K562 (cell line): ENCODE measurements at regions not wholly inside any gene's neighbourhood (a gene's known extent, or its start where the extent isn't known, plus 50 kb on each side); places are given as distances from the start of the nearest gene placed in this dataset.
A peak's percentile ranks its signal among the peaks of the same experiment; 100 is the strongest.

Experiments
- CHD4 ChIP-seq: fragments of 200-600 bp; sonication (generic); IDR thresholded peaks from 3 replicates; pipeline ENCODE4 v1.6.1; 2012; ENCODE audit warnings: low read depth, mild to moderate bottlenecking, mixed read lengths, low read length, inconsistent platforms; ENCODE audit not compliant: insufficient read depth, insufficient replicate concordance, poor library complexity, severe bottlenecking
- KAT2B ChIP-seq: IDR thresholded peaks from one replicate; pipeline ENCODE4 v1.6.1; 2012; ENCODE audit warnings: low read depth, mild to moderate bottlenecking, control low read depth, inconsistent platforms, low read length, moderate library complexity
- KAT7 ChIP-seq: sonication (generic); formaldehyde crosslinking; IDR thresholded peaks from 2 replicates; pipeline ENCODE4 v1.8.0; 2022; ENCODE audit warnings: missing genetic modification reagents, mild to moderate bottlenecking, borderline replicate concordance
- KAT8 ChIP-seq: fragments of 450-650 bp; IDR thresholded peaks from 2 replicates; pipeline ENCODE4 v1.6.1; 2016; ENCODE audit warnings: low read depth, mild to moderate bottlenecking
- NONO ChIP-seq, 2 experiments: fragments of 200-400 bp in 1 of 2; fragments of 450-650 bp in 1 of 2; formaldehyde crosslinking in 1 of 2; IDR thresholded peaks; 2 replicates each; pipeline ENCODE4 v1.6.1; 2017; ENCODE audit warnings: low read depth in 2 of 2, mild to moderate bottlenecking in 2 of 2, moderate library complexity in 2 of 2, low read length in 1 of 2
- POLR2H ChIP-seq: IDR thresholded peaks from 2 replicates; pipeline ENCODE4 v1.6.1; 2016; ENCODE audit warnings: missing genetic modification characterization, low read depth, mild to moderate bottlenecking, control low read depth, missing compliant biosample characterization, moderate library complexity
- RBM14 ChIP-seq: fragments of 200-400 bp; formaldehyde crosslinking; IDR thresholded peaks from 2 replicates; pipeline ENCODE4 v1.6.1; 2018; ENCODE audit warnings: low read depth, mild to moderate bottlenecking, low read length, moderate library complexity, borderline replicate concordance; ENCODE audit not compliant: insufficient read depth
- SMAD4 ChIP-seq: fragments of 250-450 bp; sonication (Bioruptor Pico); conservative IDR thresholded peaks from 2 replicates; pipeline ENCODE4 v1.8.0; 2021; ENCODE audit warnings: inconsistent platforms, mild to moderate bottlenecking, moderate library complexity
- TF ChIP-seq, protein P1 (sequence below): sonication (generic); formaldehyde crosslinking; IDR thresholded peaks from 2 replicates; pipeline ENCODE4 v1.9.0; 2022; ENCODE audit warnings: mild to moderate bottlenecking, missing genetic modification reagents
- TF ChIP-seq, protein P2 (sequence below): fragments of 450-650 bp; IDR thresholded peaks from 2 replicates; pipeline ENCODE4 v1.6.1; 2017; ENCODE audit warnings: antibody characterized with exemption
- TF ChIP-seq, protein P3 (sequence below), 2 experiments: fragments of 450-650 bp; IDR thresholded peaks; 2 replicates each; pipeline ENCODE4 v1.6.1; 2016; ENCODE audit warnings: mild to moderate bottlenecking in 2 of 2, borderline replicate concordance in 1 of 2, low read depth in 1 of 2, moderate library complexity in 1 of 2
- TF ChIP-seq, protein P4 (sequence below): fragments of 450-650 bp; formaldehyde crosslinking; IDR thresholded peaks from 2 replicates; pipeline ENCODE4 v1.4.0; 2020; ENCODE audit warnings: mild to moderate bottlenecking, moderate library complexity

DNA sequence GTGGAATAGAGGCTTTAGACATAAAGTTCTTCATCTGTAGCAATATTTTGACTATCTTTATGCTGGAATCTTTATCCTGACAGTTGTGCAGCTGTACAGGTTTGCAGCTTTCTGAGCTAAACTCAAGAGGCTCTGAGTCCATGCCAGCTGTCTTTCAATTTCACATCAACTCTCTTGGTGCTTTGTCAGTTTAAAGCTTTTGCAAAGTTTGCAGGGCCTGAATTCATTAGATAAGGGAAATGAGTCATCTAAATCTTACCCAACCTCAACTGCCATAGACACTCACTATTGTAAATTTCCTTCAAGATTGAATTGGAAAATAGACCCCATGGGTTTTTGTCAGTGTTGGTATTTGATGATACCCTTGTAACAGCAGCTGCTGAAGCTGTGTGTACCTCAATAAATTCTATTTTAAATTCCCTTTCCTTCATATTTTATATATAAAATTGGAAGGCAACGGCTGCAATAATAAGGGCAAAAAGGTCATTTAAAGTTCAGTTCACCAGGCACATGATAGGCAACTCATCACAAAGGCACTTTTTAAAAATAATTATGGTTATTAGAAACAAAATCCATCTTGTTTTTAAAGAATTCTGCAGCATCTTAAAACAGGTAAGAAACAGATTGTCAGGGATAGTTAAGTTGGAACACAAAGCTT lies 169.9 kb upstream of the SLC39A10 start (continued):
- TF ChIP-seq, protein P1, sequence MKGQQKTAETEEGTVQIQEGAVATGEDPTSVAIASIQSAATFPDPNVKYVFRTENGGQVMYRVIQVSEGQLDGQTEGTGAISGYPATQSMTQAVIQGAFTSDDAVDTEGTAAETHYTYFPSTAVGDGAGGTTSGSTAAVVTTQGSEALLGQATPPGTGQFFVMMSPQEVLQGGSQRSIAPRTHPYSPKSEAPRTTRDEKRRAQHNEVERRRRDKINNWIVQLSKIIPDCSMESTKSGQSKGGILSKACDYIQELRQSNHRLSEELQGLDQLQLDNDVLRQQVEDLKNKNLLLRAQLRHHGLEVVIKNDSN (CRISPR knock-in tag) = no peak
- TF ChIP-seq SMAD4 (CRISPR knock-in tag) (no peak; the same call in 1 of the 2 replicates), KAT8 (no peak), KAT7 (no peak), RBM14 (no peak), POLR2H (tag) (no peak), KAT2B (no peak), NONO (IDR thresholded peaks at IDR 0.05; ENCODE audit: low read depth in 2 of 2, low read length in 1 of 2) (no peak), CHD4 (no peak)
- TF ChIP-seq, protein P2, sequence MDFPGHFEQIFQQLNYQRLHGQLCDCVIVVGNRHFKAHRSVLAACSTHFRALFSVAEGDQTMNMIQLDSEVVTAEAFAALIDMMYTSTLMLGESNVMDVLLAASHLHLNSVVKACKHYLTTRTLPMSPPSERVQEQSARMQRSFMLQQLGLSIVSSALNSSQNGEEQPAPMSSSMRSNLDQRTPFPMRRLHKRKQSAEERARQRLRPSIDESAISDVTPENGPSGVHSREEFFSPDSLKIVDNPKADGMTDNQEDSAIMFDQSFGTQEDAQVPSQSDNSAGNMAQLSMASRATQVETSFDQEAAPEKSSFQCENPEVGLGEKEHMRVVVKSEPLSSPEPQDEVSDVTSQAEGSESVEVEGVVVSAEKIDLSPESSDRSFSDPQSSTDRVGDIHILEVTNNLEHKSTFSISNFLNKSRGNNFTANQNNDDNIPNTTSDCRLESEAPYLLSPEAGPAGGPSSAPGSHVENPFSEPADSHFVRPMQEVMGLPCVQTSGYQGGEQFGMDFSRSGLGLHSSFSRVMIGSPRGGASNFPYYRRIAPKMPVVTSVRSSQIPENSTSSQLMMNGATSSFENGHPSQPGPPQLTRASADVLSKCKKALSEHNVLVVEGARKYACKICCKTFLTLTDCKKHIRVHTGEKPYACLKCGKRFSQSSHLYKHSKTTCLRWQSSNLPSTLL = no peak
- TF ChIP-seq, protein P3, sequence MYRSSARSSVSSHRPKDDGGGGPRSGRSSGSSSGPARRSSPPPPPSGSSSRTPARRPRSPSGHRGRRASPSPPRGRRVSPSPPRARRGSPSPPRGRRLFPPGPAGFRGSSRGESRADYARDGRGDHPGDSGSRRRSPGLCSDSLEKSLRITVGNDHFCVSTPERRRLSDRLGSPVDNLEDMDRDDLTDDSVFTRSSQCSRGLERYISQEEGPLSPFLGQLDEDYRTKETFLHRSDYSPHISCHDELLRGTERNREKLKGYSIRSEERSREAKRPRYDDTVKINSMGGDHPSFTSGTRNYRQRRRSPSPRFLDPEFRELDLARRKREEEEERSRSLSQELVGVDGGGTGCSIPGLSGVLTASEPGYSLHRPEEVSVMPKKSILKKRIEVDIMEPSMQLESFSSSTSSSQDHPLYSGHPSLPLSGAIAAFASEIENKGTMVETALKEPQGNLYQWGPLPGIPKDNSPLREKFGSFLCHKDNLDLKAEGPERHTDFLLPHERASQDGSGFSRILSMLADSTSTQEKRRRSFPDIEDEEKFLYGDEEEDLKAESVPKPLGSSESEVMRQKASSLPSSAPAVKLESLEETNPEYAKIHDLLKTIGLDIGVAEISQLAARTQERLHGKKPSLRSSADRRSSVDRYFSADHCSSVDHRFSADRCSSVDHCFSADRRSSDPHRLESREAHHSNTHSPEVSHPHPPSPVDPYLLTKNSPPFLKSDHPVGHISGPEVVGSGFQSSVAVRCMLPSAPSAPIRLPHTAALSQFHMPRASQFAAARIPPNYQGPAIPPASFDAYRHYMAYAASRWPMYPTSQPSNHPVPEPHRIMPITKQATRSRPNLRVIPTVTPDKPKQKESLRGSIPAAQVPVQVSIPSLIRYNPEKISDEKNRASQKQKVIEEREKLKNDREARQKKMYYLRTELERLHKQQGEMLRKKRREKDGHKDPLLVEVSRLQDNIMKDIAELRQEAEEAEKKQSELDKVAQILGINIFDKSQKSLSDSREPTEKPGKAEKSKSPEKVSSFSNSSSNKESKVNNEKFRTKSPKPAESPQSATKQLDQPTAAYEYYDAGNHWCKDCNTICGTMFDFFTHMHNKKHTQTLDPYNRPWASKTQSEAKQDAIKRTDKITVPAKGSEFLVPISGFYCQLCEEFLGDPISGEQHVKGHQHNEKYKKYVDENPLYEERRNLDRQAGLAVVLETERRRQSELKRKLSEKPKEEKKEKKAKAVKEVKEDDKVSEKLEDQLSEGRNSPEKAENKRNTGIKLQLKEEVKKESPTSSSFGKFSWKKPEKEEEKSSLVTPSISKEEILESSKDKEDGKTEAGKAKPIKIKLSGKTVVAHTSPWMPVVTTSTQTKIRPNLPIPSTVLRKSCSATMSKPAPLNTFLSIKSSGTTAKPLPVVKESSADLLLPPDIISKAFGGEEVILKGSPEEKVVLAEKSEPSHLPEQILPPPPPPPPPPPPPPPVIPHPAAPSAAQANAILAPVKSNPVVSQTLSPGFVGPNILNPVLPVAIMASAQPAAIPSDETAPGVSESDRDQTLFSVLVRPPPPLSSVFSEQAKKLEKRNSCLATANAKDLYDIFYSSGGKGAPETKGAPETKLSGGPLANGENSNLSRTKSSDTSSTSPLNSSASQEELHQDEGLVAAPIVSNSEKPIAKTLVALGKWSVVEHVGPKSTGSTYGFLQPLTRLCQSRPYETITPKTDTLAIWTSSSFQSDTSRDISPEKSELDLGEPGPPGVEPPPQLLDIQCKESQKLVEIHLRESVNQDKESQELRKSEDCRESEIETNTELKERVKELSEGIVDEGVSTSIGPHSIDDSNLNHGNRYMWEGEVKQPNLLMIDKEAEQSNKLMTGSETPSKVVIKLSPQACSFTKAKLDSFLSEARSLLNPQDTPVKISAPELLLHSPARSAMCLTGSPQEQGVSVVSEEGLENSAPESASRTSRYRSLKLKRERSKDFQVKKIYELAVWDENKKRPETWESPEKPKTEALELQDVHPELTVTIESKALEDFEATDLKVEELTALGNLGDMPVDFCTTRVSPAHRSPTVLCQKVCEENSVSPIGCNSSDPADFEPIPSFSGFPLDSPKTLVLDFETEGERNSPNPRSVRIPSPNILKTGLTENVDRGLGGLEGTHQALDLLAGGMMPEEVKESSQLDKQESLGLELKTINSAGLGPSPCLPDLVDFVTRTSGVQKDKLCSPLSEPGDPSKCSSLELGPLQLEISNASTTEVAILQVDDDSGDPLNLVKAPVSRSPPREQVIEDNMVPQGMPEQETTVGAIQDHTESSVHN (IDR thresholded peaks at IDR 0.05; ENCODE audit: borderline replicate concordance in 1 of 2, low read depth in 1 of 2) = peak in 1 of 2 experiments; percentile 40; a peak in 2 of 4 replicates
- TF ChIP-seq, protein P4, sequence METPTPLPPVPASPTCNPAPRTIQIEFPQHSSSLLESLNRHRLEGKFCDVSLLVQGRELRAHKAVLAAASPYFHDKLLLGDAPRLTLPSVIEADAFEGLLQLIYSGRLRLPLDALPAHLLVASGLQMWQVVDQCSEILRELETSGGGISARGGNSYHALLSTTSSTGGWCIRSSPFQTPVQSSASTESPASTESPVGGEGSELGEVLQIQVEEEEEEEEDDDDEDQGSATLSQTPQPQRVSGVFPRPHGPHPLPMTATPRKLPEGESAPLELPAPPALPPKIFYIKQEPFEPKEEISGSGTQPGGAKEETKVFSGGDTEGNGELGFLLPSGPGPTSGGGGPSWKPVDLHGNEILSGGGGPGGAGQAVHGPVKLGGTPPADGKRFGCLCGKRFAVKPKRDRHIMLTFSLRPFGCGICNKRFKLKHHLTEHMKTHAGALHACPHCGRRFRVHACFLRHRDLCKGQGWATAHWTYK = no peak
